HepG2 (cell line): ENCODE measurements at regions not wholly inside any gene's neighbourhood (a gene's known extent, or its start where the extent isn't known, plus 50 kb on each side); places are given as distances from the start of the nearest gene placed in this dataset.

ENCODE experiments used
- ATAC-seq: fragments of 200-7000 bp; cut with Tn5 transposase; 3 replicates; pipeline ENCODE4 v1.9.1; 2020; ENCODE audit warnings: mild to moderate bottlenecking, moderate library complexity
- BruUV-seq: library from RNA; stranded (reverse); fragments of 400-500 nt; replicated peaks from 2 replicates; lab custom pipeline; 2021; lab: Mats Ljungman, UMichigan
- CTCF ChIA-PET: fragments of 300-600 bp; formaldehyde crosslinking; extraction: SDS; loops from one replicate; lab custom pipeline; 2021; ENCODE audit warnings: low total read pairs, inconsistent platforms, low intra/inter-chr PET ratio; lab: Yijun Ruan, JAX
- POLR2A ChIA-PET: fragments of 350-600 bp; sonication (Branson Sonifier 250); formaldehyde crosslinking; loops from one replicate; lab custom pipeline; 2020; ENCODE audit warnings: antibody characterized with exemption, inconsistent platforms; lab: Yijun Ruan, JAX
- DNase-seq: peaks from one replicate; pipeline ENCODE4 v3.0.0-alpha.2; 2015; ENCODE audit warnings: low spot score
- FAIRE-seq: peaks from 3 replicates; lab custom pipeline; 2011; peaks lifted over from hg19 to GRCh38; lab: Jason Lieb, UNC
- H2AFZ ChIP-seq: one replicate; pipeline ENCODE4 v1.6.1; 2011; ENCODE audit warnings: low read length, inconsistent platforms
- H3K27ac ChIP-seq: fragments of 300-600 bp; 3 replicates; pipeline ENCODE4 v1.8.0; 2011; ENCODE audit warnings: mixed run types, mild to moderate bottlenecking, mixed read lengths, low read length, inconsistent platforms; ENCODE audit not compliant: insufficient read depth; ENCODE audit errors: extremely low read length
- H3K27me3 ChIP-seq, 2 experiments: fragments of 200-600 bp in 1 of 2; 2 replicates in 1 of 2; 3 replicates in 1 of 2; pipeline versions ENCODE4 v1.6.0 to v1.8.0; 2011; ENCODE audit warnings: low read length in 2 of 2, mild to moderate bottlenecking in 2 of 2, moderate library complexity in 2 of 2, inconsistent platforms in 1 of 2; ENCODE audit not compliant: insufficient read depth in 2 of 2, control insufficient read depth in 1 of 2
- H3K36me3 ChIP-seq, 2 experiments: fragments of 200-600 bp in 1 of 2; replicated peaks in 1 of 2; 2 replicates in 1 of 2; 3 replicates in 1 of 2; pipeline versions ENCODE4 v1.5.1 to v1.8.0; 2011; ENCODE audit warnings: low read length in 2 of 2, inconsistent platforms in 1 of 2; ENCODE audit not compliant: insufficient read depth in 2 of 2, control insufficient read depth in 1 of 2
- H3K4me1 ChIP-seq: 2 replicates; pipeline ENCODE4 v1.5.1; 2012; ENCODE audit warnings: low read length, inconsistent platforms; ENCODE audit not compliant: insufficient read depth
- H3K4me2 ChIP-seq: 2 replicates; pipeline ENCODE4 v1.6.0; 2011; ENCODE audit warnings: low read depth, low read length, inconsistent platforms
- H3K4me3 ChIP-seq, 3 experiments: fragments of 200-600 bp in 1 of 3; sonication (generic), shearing (Covaris generic) in 1 of 3; replicated peaks in 1 of 3; 2 replicates each; pipeline ENCODE4 v1.5.1; 2011 to 2016; ENCODE audit warnings: low read length in 3 of 3, inconsistent platforms in 2 of 3, low read depth in 2 of 3, mild to moderate bottlenecking in 2 of 3, control low read depth in 1 of 3, mixed read lengths in 1 of 3; ENCODE audit not compliant: insufficient read depth in 1 of 3
- H3K79me2 ChIP-seq: one replicate; pipeline ENCODE4 v1.6.1; 2011; ENCODE audit warnings: low read length, inconsistent platforms; ENCODE audit not compliant: insufficient read depth
- H3K9ac ChIP-seq: 2 replicates; pipeline ENCODE4 v1.6.0; 2011; ENCODE audit warnings: mild to moderate bottlenecking, low read depth, low read length, inconsistent platforms; ENCODE audit not compliant: insufficient read depth
- H3K9me3 ChIP-seq: 2 replicates; pipeline ENCODE4 v1.5.1; 2012; ENCODE audit warnings: mild to moderate bottlenecking, low read length
- H4K20me1 ChIP-seq: 2 replicates; pipeline ENCODE4 v1.6.0; 2011; ENCODE audit warnings: inconsistent platforms, mild to moderate bottlenecking, low read length, moderate library complexity; ENCODE audit not compliant: insufficient read depth
- BORCS8-MEF2B ChIP-seq: sonication (generic); formaldehyde crosslinking; IDR thresholded peaks from 2 replicates; pipeline ENCODE4 v1.8.0; 2022; ENCODE audit warnings: mild to moderate bottlenecking, missing genetic modification reagents
- BRD4 ChIP-seq: sonication (generic); formaldehyde crosslinking; IDR thresholded peaks from 2 replicates; pipeline ENCODE4 v1.4.0; 2020; ENCODE audit warnings: missing genetic modification reagents
- CBX5 ChIP-seq: sonication (generic); formaldehyde crosslinking; IDR thresholded peaks from 2 replicates; pipeline ENCODE4 v1.4.0; 2020; ENCODE audit warnings: missing genetic modification reagents, borderline replicate concordance
- MTA1 ChIP-seq: sonication (generic); formaldehyde crosslinking; IDR thresholded peaks from 2 replicates; pipeline ENCODE4 v1.4.0; 2020; ENCODE audit warnings: missing genetic modification reagents, mild to moderate bottlenecking, borderline replicate concordance
- NONO ChIP-seq, 2 experiments: fragments of 450-650 bp in 1 of 2; sonication (generic) in 1 of 2; formaldehyde crosslinking in 1 of 2; IDR thresholded peaks in 1 of 2; conservative IDR thresholded peaks in 1 of 2; 2 replicates each; pipeline versions ENCODE4 v1.6.1 to v1.8.0; 2017 to 2022; ENCODE audit warnings: mild to moderate bottlenecking in 1 of 2, missing genetic modification reagents in 1 of 2, moderate library complexity in 1 of 2
- RFX5 ChIP-seq: IDR thresholded peaks from 2 replicates; pipeline ENCODE4 v1.6.1; 2011; ENCODE audit warnings: low read depth, low read length, improper control_type of control experiment
- ZFP37 ChIP-seq: sonication (generic); formaldehyde crosslinking; IDR thresholded peaks from 2 replicates; pipeline ENCODE4 v1.4.0; 2020; ENCODE audit warnings: missing genetic modification reagents, borderline replicate concordance
- ZNF224 ChIP-seq: sonication (generic); formaldehyde crosslinking; IDR thresholded peaks from 2 replicates; pipeline ENCODE4 v1.5.0; 2020; ENCODE audit warnings: mild to moderate bottlenecking, missing genetic modification reagents
- ZNF263 ChIP-seq: sonication (generic); formaldehyde crosslinking; IDR thresholded peaks from 2 replicates; pipeline ENCODE4 v1.4.0; 2020; ENCODE audit warnings: missing genetic modification reagents
- ZNF432 ChIP-seq: sonication (generic); formaldehyde crosslinking; IDR thresholded peaks from 2 replicates; pipeline ENCODE4 v1.5.0; 2020; ENCODE audit warnings: missing genetic modification reagents, mild to moderate bottlenecking, borderline replicate concordance
- ZNF496 ChIP-seq: sonication (generic); formaldehyde crosslinking; IDR thresholded peaks from 2 replicates; pipeline ENCODE4 v1.8.1; 2023; ENCODE audit warnings: mild to moderate bottlenecking, moderate library complexity, missing genetic modification reagents; ENCODE audit not compliant: insufficient replicate concordance
- ZNF713 ChIP-seq: sonication (generic); formaldehyde crosslinking; IDR thresholded peaks from 2 replicates; pipeline ENCODE4 v1.4.0; 2020; ENCODE audit warnings: mild to moderate bottlenecking, missing genetic modification reagents
- ZNF747 ChIP-seq: sonication (generic); formaldehyde crosslinking; IDR thresholded peaks from 2 replicates; pipeline ENCODE4 v1.8.1; 2023; ENCODE audit warnings: missing genetic modification reagents, mild to moderate bottlenecking, borderline replicate concordance
- ZSCAN12 ChIP-seq: sonication (generic); formaldehyde crosslinking; IDR thresholded peaks from 2 replicates; pipeline ENCODE4 v1.9.0; 2021; ENCODE audit warnings: mild to moderate bottlenecking, missing genetic modification reagents
- in situ Hi-C: cut with HindIII; loops from 2 replicates; pipeline ENCODE4 v1.10.0; 2017; ENCODE audit warnings: low pct_unique_long_range_greater_than_20kb; ENCODE audit not compliant: extremely low pct_ligation_motif_present
- intact Hi-C: fragments of 100-400 bp; cut with micrococcal nuclease; formaldehyde crosslinking; loops from one replicate; pipeline ENCODE4 v1.10.0; 2022; ENCODE audit not compliant: unreplicated experiment
- TF ChIP-seq, protein P1 (sequence below): sonication (generic); formaldehyde crosslinking; conservative IDR thresholded peaks from 2 replicates; pipeline ENCODE4 v1.8.1; 2023; ENCODE audit warnings: missing genetic modification reagents
- TF ChIP-seq, protein P2 (sequence below): sonication (generic); formaldehyde crosslinking; IDR thresholded peaks from 2 replicates; pipeline ENCODE4 v1.4.0; 2020; ENCODE audit warnings: missing genetic modification reagents; ENCODE audit errors: not compliant biosample characterization
- TF ChIP-seq, protein P3 (sequence below): sonication (generic); formaldehyde crosslinking; IDR thresholded peaks from 2 replicates; pipeline ENCODE4 v1.9.0; 2021; ENCODE audit warnings: missing genetic modification reagents, mild to moderate bottlenecking, borderline replicate concordance

DNA sequence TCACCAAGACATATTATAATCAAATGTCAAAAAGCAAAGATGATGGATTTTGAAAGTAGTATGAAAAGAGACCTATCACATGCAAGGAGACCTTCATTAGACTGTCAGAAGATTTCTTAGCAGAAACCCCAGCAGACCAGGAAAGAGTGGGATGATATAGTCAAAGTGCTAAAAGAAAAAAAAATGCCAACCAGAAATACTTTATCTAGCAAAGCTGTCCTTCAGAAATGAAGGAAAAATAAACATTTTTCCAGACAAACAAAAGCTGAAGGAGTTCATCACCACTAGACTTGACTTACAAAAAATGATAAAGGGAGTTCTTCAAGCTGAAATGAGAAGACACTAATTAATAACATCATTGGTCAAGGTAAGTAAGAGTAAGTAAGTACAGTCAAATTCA, 251.2 kb upstream of the SASH1 start:
- Histone ChIP-seq H3K4me2 (no peak overlapping the region), H2AFZ (no peak overlapping the region), H3K4me3 (no peak overlapping the region), H3K27me3 (no peaks in the 10 kb centered on the region), H3K9me3 (peaks cover 8% of the 10 kb centered on the region; the same call in 1 of the 2 replicates), H3K9ac (no peak overlapping the region), H3K36me3 (no peaks in the 10 kb centered on the region), H3K79me2 (no peaks in the 10 kb centered on the region), H4K20me1 (no peaks in the 10 kb centered on the region), H3K4me1 (no peaks in the 10 kb centered on the region), H3K27ac (no peak overlapping the region)
- in situ Hi-C loops (no loop called here), intact Hi-C loops (no loop called here)
- no TSS peak for BruUV-seq
- POLR2A ChIA-PET = no interaction called here
- FAIRE-seq = no peak
- CTCF ChIA-PET = no interaction called here
- DNase-seq = no peak
- ATAC-seq = no peak
- TF ChIP-seq CBX5 (CRISPR knock-in tag) (no peak), NONO (IDR thresholded peaks at IDR 0.05) (no peak), NONO (CRISPR knock-in tag; conservative IDR thresholded peaks at IDR 0.05) (no peak), BRD4 (CRISPR knock-in tag) (no peak), ZNF713 (CRISPR knock-in tag) (no peak), ZNF747 (CRISPR knock-in tag) (no peak), ZSCAN12 (CRISPR knock-in tag) (no peak), ZNF496 (CRISPR knock-in tag) (no peak), ZNF224 (CRISPR knock-in tag) (no peak), RFX5 (no peak), ZNF432 (CRISPR knock-in tag) (no peak), ZNF263 (CRISPR knock-in tag) (no peak), BORCS8-MEF2B (CRISPR knock-in tag) (no peak), MTA1 (CRISPR knock-in tag) (no peak), ZFP37 (CRISPR knock-in tag) (no peak)
- TF ChIP-seq, protein P1, sequence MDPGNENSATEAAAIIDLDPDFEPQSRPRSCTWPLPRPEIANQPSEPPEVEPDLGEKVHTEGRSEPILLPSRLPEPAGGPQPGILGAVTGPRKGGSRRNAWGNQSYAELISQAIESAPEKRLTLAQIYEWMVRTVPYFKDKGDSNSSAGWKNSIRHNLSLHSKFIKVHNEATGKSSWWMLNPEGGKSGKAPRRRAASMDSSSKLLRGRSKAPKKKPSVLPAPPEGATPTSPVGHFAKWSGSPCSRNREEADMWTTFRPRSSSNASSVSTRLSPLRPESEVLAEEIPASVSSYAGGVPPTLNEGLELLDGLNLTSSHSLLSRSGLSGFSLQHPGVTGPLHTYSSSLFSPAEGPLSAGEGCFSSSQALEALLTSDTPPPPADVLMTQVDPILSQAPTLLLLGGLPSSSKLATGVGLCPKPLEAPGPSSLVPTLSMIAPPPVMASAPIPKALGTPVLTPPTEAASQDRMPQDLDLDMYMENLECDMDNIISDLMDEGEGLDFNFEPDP = no peak
- TF ChIP-seq, protein P2, sequence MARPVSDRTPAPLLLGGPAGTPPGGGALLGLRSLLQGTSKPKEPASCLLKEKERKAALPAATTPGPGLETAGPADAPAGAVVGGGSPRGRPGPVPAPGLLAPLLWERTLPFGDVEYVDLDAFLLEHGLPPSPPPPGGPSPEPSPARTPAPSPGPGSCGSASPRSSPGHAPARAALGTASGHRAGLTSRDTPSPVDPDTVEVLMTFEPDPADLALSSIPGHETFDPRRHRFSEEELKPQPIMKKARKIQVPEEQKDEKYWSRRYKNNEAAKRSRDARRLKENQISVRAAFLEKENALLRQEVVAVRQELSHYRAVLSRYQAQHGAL (CRISPR knock-in tag) = no peak
- TF ChIP-seq, protein P3, sequence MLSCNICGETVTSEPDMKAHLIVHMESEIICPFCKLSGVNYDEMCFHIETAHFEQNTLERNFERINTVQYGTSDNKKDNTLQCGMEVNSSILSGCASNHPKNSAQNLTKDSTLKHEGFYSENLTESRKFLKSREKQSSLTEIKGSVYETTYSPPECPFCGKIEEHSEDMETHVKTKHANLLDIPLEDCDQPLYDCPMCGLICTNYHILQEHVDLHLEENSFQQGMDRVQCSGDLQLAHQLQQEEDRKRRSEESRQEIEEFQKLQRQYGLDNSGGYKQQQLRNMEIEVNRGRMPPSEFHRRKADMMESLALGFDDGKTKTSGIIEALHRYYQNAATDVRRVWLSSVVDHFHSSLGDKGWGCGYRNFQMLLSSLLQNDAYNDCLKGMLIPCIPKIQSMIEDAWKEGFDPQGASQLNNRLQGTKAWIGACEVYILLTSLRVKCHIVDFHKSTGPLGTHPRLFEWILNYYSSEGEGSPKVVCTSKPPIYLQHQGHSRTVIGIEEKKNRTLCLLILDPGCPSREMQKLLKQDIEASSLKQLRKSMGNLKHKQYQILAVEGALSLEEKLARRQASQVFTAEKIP = no peak
